ENCODE measurements at regions not wholly inside any gene's neighbourhood (a gene's known extent, or its start where the extent isn't known, plus 50 kb on each side); places are given as distances from the start of the nearest gene placed in this dataset.
"Not testable (repeated sequence)": the region's sequence is repeated elsewhere in the genome, so short reads cannot be mapped to it uniquely, and the experiment has no call there.

GRCh38 chr16:31581065-31581464, 53.4 kb downstream of the AHSP start:
- not testable (repeated sequence) for DNase-seq (ENCODE audit: low read depth in 2 of 3, low spot score in 2 of 3)

GRCh38 chr16:31601737-31602384, 74.2 kb downstream of the AHSP start:
- not testable (repeated sequence) for DNase-seq (ENCODE audit: low read depth in 2 of 3, low spot score in 2 of 3)

DNA sequence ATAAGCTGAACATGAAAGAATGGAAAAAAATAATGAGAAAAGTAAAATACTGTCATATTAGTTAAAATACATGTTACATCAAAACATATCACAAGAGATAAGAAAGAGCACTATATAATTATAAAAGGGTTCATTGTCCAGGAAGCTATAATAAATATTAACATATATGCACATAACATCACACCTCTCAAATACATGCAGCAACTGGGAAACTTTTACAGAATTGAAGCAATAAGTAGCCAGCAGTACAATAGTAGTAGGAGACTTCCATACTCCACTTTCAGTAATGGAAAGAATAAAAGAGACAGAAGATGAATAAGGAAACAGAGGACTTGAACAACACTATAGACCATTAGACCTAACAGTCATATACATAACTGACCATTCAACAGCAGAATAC, 90.4 kb downstream of the AHSP start:
- no peak for DNase-seq (ENCODE audit: low read depth in 2 of 3, low spot score in 2 of 3)

DNA sequence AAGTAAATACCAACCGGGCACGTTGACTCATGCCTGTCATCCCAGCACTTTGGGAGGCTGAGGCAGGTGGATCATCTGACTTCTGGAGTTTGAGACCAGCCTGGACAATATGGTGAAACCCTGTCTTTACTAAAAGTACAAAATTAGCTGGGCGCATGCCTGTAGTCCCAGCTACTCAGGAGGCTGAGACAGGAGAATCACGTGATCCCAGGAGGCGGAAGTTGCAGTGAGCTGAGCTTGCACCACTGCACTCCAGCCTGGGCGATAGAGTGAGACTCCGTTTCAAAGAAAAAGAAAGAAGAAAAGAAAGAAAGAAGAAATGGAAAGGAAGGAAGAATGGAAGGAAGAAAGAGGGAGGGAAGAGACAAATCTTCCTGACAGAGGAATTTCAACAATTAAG, 108.7 kb downstream of the AHSP start:
- DNase-seq (ENCODE audit: low read depth in 2 of 3, low spot score in 2 of 3): no peak

GRCh38 chr16:31641279-31641678, 113.6 kb downstream of the AHSP start:
- no peak for DNase-seq (ENCODE audit: low read depth in 2 of 3, low spot score in 2 of 3)

DNA sequence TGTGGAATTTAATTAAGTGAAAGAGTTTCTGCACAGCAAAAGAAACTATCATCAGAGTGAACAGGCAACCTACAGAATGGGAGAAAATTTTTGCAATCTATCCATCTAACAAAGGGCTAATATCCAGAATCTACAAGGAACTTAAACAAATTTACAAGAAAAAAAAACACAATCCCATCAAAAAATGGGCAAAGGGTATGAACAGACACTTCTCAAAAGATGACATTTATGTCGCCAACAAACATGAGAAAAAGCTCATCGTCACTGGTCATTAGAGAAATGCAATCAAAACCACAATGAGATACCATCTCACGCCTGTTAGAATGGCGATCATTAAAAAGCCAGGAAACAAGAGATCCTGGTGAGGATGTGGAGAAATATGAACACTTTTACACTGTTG, 128.0 kb downstream of the AHSP start:
- not testable (repeated sequence) for DNase-seq (ENCODE audit: low read depth in 2 of 3, low spot score in 2 of 3)

- DNase-seq (ENCODE audit: low read depth in 2 of 3, low spot score in 2 of 3): no peak
Measured at GRCh38 chr16:31664683-31665482, 137.2 kb downstream of the AHSP start.

- no peak for DNase-seq (ENCODE audit: low read depth in 2 of 3, low spot score in 2 of 3)
Measured at GRCh38 chr16:31674686-31675085, 147.0 kb downstream of the AHSP start.

GRCh38 chr16:31676731-31677130, 149.0 kb downstream of the AHSP start:
- DNase-seq (ENCODE audit: low read depth in 2 of 3, low spot score in 2 of 3): no peak

DNA sequence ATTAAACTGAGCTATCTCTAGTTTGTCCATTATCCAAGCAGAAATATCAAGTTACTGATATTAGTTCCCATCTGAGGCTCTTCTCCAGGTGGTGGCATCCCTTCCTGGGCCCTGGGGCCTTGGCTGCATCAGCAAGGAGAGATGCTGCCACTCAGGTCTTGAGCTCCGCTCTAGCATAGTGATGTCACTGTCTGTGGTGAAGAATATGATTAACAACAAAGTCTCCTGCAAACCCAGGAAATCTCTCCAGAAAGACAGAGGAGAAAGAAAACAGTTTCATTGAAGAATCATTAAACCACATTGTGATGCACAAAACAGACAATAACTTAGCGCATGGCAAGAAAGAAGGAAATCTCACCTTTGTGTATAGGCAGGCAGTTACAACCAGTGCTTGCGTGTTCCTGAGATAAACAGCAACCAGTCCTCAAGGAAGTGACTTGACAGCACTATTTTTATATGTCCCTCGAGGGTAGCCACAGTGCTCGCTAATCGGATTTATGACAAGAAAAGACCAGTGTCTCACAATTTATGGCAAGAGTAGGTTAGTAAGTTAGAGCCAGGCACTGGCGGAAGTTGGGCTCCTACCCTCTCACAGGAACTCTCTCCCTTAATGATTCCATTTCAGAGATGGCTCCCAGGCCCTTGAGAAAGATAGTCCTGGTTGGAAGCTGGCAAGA, 151.1 kb downstream of the AHSP start:
- peak in 1 of 3 donors; percentile 25 for DNase-seq (ENCODE audit: low read depth in 2 of 3, low spot score in 2 of 3)

GRCh38 chr16:31689331-31689730, 161.6 kb downstream of the AHSP start:
- DNase-seq (ENCODE audit: low read depth in 2 of 3, low spot score in 2 of 3): not testable (repeated sequence)

GRCh38 chr16:31692338-31692737, 164.6 kb downstream of the AHSP start:
- DNase-seq (ENCODE audit: low read depth in 2 of 3, low spot score in 2 of 3): not testable (repeated sequence)

GRCh38 chr16:31693733-31694132, 166.0 kb downstream of the AHSP start:
- no peak for DNase-seq (ENCODE audit: low read depth in 2 of 3, low spot score in 2 of 3)

DNA sequence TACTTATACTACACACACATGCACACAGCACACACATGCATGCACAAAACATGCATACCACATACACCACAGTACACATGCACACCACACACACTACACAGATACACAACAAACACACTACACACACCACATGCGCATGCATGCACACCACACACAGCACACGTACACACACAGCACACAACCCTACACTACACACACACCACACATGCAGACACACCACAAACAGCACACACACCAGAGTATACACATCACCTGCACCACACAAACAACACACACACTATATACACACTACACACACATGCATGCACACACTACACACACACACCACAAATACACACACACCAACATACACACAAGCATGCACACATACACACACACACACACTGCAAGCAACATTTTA, 166.8 kb downstream of the AHSP start:
- no peak for DNase-seq (ENCODE audit: low read depth in 2 of 3, low spot score in 2 of 3)

DNA sequence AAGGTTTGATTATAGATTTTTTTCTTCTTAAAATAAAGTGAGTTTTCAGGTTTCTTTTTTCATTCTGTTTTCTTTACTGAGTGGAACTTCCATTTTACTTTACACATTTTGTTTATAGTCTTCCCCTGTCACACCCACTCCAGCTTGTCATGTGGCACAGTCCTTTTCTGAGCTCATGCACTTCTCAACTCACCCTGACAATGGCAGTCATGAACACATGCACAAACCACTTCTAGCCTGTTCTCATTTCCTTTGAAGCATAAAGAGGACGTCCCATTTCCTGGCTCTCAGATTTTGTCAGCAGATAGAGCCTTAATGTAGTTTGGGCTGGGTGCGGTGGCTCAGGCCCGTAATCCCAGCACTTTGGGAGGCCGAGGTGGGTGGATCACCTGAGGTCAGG, 168.0 kb downstream of the AHSP start:
- DNase-seq (ENCODE audit: low read depth in 2 of 3, low spot score in 2 of 3): peak in 2 of 3 donors; percentile 77 to 95

DNA sequence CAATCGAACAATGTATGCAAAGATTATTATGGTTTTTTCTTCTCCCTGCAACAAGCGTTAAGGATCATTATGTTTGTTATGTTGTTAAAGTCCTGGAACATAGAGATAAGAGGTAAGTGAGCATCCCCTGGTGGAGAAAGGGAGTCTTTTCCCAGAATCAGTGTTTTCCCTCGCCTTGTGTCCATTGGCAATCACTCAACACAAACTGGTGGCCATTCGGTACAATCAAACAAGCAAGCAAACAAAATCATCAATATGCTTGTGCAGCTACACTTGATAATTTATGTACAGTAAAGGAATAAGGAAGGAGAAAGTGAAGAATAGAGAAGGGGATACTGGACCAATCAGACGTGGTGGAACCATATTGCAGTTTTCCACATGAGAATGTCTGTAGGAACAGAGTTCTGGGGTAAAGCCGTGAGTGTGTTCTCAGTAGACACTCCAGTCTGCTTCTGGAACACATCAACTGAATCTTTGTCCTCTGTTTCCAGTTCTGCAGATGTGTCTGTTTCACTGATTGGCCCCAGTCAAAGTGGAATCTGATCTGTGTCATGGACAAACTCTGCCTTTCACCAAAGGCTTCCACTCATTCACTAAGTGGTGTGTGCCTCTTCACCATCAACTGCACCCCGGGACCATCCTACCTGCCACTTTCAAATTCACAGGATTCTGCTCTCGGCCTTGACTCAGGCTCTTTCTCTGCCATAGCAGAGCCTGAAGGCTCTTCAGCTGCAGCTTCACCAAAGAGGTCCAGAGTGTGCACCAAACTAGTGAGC, 169.5 kb downstream of the AHSP start:
- DNase-seq (ENCODE audit: low read depth in 2 of 3, low spot score in 2 of 3): peak in 2 of 3 donors; percentile 50 to 72

GRCh38 chr16:31697744-31698125, 170.0 kb downstream of the AHSP start:
- no peak for DNase-seq (ENCODE audit: low read depth in 2 of 3, low spot score in 2 of 3)

GRCh38 chr16:31698901-31699300, 171.2 kb downstream of the AHSP start:
- DNase-seq (ENCODE audit: low read depth in 2 of 3, low spot score in 2 of 3): no peak

DNA sequence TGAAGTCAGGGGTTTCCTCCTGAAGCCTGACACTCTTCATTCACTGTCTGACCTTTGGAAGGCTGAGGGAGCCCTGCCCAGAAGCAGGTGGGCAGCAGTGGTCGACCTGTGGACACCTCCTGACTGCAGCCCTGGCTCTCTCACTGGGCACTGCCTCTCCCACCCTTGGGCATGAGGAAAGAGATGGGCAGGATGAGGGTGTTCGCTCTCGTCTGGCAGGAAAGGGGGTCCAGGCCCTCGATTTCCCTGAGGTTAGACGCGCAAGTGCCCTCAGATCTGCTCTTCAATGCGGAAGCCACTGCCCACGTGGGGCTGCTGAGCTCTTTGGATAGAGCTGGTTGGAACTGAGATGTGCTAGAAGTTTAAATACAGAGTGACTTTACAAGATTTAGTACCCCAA, 171.9 kb downstream of the AHSP start:
- DNase-seq (ENCODE audit: low read depth in 2 of 3, low spot score in 2 of 3): no peak

DNA sequence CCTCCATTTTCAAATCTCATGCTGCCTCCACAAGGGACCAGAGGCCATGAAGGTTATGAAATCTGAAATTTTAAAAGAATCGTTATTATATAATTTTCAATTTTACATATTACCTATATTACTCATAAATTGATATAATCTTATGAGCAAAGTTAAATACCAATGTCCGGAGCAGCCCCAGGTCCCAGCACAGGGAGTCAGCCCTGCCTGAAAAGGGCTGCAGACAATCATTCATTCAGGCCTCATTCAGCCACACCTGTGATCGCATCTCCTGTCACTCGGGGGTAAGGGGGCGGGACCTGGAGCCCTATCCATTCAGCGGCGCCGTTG, 172.5 kb downstream of the AHSP start:
- DNase-seq (ENCODE audit: low read depth in 2 of 3, low spot score in 2 of 3): no peak

All from hematopoietic multipotent progenitor cell (in vitro differentiated cells).